HL-60 (cell line): ENCODE measurements at regions not wholly inside any gene's neighbourhood (a gene's known extent, or its start where the extent isn't known, plus 50 kb on each side); places are given as distances from the start of the nearest gene placed in this dataset.

Experiments used
- CTCF ChIP-seq: IDR thresholded peaks from one replicate; pipeline ENCODE4 v1.5.1; 2011; ENCODE audit warnings: low read length, control low read depth, inconsistent platforms; ENCODE audit not compliant: insufficient read depth
- POLR2AphosphoS5 ChIP-seq: IDR thresholded peaks from 2 replicates; pipeline ENCODE4 v1.6.1; 2012; ENCODE audit warnings: low read depth
- REST ChIP-seq: IDR thresholded peaks from 2 replicates; pipeline ENCODE4 v1.6.1; 2012; ENCODE audit warnings: low read depth; ENCODE audit not compliant: insufficient replicate concordance
- SPI1 ChIP-seq: IDR thresholded peaks from 2 replicates; pipeline ENCODE4 v1.6.1; 2012; ENCODE audit warnings: low read depth, mild to moderate bottlenecking, borderline replicate concordance

GRCh38 chr12:30537228-30537627 is 158.4 kb downstream of the IPO8 start:
- TF ChIP-seq CTCF (no peak), POLR2AphosphoS5 (no peak), REST (no peak), SPI1 (no peak)
